Esophagus squamous epithelium (tissue), 4 donors: ENCODE measurements at regions not wholly inside any gene's neighbourhood (a gene's known extent, or its start where the extent isn't known, plus 50 kb on each side); places are given as distances from the start of the nearest gene placed in this dataset.

Experiments
- POLR2A ChIP-seq, 4 donors: fragments of 450-650 bp; IDR thresholded peaks; one replicate each; pipeline ENCODE4 v1.6.1; 2017; ENCODE audit warnings: antibody characterized with exemption in 4 of 4, mild to moderate bottlenecking in 4 of 4, moderate library complexity in 3 of 4
- TF ChIP-seq, protein P1 (sequence below), 6 experiments: fragments of 450-650 bp in 4 of 6; fragments of 200-600 bp in 2 of 6; sonication (generic) in 2 of 6; IDR thresholded peaks; one replicate each; pipeline ENCODE4 v1.5.1; 2016 to 2019; ENCODE audit warnings: antibody characterized with exemption in 6 of 6, mild to moderate bottlenecking in 4 of 6, moderate library complexity in 4 of 6

DNA sequence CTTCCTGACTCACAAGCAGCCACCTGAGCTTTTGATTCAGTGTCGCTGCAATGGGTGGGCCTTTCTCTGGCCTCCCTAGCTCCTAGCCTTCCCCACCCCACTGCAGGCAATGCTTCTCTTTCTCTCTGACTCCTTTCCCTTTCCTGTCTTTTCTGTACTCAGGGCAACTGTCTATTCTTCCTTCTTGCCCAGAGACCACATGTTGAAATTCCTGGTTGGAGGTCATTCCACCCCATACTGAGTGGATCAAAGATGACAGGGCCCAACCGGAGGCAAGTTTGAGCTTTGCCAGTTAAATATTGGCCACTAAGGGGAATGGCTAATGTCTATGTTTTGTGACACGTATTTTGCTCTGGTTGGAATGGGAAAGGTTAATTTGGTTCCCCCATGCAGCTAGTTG, 65.2 kb upstream of the ARID1A start:
- TF ChIP-seq, protein P1, sequence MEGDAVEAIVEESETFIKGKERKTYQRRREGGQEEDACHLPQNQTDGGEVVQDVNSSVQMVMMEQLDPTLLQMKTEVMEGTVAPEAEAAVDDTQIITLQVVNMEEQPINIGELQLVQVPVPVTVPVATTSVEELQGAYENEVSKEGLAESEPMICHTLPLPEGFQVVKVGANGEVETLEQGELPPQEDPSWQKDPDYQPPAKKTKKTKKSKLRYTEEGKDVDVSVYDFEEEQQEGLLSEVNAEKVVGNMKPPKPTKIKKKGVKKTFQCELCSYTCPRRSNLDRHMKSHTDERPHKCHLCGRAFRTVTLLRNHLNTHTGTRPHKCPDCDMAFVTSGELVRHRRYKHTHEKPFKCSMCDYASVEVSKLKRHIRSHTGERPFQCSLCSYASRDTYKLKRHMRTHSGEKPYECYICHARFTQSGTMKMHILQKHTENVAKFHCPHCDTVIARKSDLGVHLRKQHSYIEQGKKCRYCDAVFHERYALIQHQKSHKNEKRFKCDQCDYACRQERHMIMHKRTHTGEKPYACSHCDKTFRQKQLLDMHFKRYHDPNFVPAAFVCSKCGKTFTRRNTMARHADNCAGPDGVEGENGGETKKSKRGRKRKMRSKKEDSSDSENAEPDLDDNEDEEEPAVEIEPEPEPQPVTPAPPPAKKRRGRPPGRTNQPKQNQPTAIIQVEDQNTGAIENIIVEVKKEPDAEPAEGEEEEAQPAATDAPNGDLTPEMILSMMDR (IDR thresholded peaks at IDR 0.05): no peak
- TF ChIP-seq POLR2A (IDR thresholded peaks at IDR 0.05): no peak
